ENCODE measurements at regions not wholly inside any gene's neighbourhood (a gene's known extent, or its start where the extent isn't known, plus 50 kb on each side); places are given as distances from the start of the nearest gene placed in this dataset.

DNA sequence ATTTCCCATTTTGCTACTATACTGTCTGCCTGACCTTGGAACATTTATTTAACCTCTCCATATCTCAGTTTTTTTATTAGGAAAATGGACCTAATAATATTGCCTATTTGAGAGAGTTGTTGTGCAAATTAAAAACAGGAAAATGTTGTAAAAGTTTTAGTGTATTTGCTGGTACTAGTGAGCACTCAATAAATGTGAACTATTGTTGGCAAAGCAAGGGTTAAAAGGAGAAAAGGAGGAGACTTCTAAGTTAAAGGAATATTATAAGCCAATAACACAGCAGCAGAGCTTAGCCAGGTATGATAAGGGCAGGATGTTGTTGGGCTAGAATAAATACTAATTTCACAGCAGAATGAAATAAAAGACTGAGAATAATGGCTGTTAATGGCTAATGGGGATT, 211.9 kb upstream of the FUT9 start:
- TF ChIP-seq POLR2A (IDR thresholded peaks at IDR 0.05) (no peak), POLR2AphosphoS5 (IDR thresholded peaks at IDR 0.05) (no peak)
- TF ChIP-seq, protein P1, sequence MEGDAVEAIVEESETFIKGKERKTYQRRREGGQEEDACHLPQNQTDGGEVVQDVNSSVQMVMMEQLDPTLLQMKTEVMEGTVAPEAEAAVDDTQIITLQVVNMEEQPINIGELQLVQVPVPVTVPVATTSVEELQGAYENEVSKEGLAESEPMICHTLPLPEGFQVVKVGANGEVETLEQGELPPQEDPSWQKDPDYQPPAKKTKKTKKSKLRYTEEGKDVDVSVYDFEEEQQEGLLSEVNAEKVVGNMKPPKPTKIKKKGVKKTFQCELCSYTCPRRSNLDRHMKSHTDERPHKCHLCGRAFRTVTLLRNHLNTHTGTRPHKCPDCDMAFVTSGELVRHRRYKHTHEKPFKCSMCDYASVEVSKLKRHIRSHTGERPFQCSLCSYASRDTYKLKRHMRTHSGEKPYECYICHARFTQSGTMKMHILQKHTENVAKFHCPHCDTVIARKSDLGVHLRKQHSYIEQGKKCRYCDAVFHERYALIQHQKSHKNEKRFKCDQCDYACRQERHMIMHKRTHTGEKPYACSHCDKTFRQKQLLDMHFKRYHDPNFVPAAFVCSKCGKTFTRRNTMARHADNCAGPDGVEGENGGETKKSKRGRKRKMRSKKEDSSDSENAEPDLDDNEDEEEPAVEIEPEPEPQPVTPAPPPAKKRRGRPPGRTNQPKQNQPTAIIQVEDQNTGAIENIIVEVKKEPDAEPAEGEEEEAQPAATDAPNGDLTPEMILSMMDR (IDR thresholded peaks at IDR 0.05) = no peak
